ENCODE measurements at regions not wholly inside any gene's neighbourhood (a gene's known extent, or its start where the extent isn't known, plus 50 kb on each side); places are given as distances from the start of the nearest gene placed in this dataset.

DNA sequence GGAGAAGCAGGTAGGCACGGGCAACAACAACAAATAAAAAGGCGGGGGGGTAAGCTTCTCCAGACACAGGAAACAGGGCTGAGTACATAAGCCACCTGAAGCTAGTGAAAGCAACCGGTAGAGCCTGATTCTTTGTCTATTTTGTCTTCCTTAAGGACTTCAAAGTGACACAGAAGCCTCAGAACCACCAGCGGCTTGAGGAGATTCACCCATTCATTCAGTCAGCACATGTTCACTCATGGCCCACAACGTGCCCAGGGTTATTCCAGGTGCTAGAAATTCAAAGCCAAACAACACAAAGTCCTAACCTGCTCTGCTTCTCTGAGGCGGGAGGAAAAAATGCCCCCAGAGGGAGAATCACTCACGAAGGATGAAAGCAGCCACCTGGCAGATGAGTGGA is 69.3 kb upstream of the C7orf33 start:
- H3K18ac ChIP-seq (ENCODE audit: low read depth, low read length): no peak overlapping the region
- H2AK9ac ChIP-seq (replicated peaks; ENCODE audit: low read depth, low read length, poor library complexity): no peak overlapping the region
- H3K27me3 ChIP-seq (ENCODE audit: control insufficient read depth, insufficient read depth, low read length): no peaks in the 10 kb centered on the region
- H2BK15ac ChIP-seq (ENCODE audit: low read depth, low read length): no peak overlapping the region
- H3K4me3 ChIP-seq (ENCODE audit: insufficient read depth, low read depth, low read length): no peak overlapping the region
- intact Hi-C loops (cut with micrococcal nuclease): no loop called here
- no peak overlapping the region for H2BK5ac ChIP-seq (ENCODE audit: low read depth, low read length, poor library complexity, severe bottlenecking)
- no TSS peak for BruUV-seq (replicated peaks)
- H3K9me3 ChIP-seq (ENCODE audit: control insufficient read depth, insufficient read depth, low read length): no peaks in the 10 kb centered on the region
- ATAC-seq (ENCODE audit: low read depth) (no peak), DNase-seq (no peak)
- no peak overlapping the region for H3K9ac ChIP-seq (ENCODE audit: low read depth, low read length)
- H4K5ac ChIP-seq (ENCODE audit: low read depth, low read length): no peak overlapping the region
- ChIA-PET POLR2A (ENCODE audit: unreplicated experiment) (no interaction called here), CTCF (no interaction called here)
- in situ Hi-C loops (cut with MboI; ENCODE audit: low sequenced_read_pairs): no loop called here
- no peaks in the 10 kb centered on the region for H3K36me3 ChIP-seq (ENCODE audit: control insufficient read depth, insufficient read depth, low read length)
- WGBS, 2 experiments (ENCODE audit: extremely low coverage in 2 of 2, insufficient read length in 1 of 2): 53% methylated on average over 3 of the region's 7 CpGs; no CpG with 5 or more reads in 1 of the 2 experiments
- H3K9me1 ChIP-seq (ENCODE audit: insufficient read depth, low read length): no peaks in the 10 kb centered on the region
- no peak overlapping the region for H3K14ac ChIP-seq (replicated peaks; ENCODE audit: low read depth, low read length)
- no peak overlapping the region for H2BK20ac ChIP-seq (ENCODE audit: low read depth, low read length)
- no peaks in the 10 kb centered on the region for H3K4me1 ChIP-seq (ENCODE audit: control insufficient read depth, insufficient read depth, low read length)
- H4K91ac ChIP-seq (ENCODE audit: insufficient read depth, low read depth, low read length): no peak overlapping the region
- H3K4me2 ChIP-seq (ENCODE audit: low read depth, low read length): no peak overlapping the region
- H3K23ac ChIP-seq (ENCODE audit: low read depth, low read length): no peak overlapping the region
- H4K8ac ChIP-seq (ENCODE audit: low read depth in 2 of 2, low read length in 2 of 2): no peak overlapping the region
- H3K4ac ChIP-seq (ENCODE audit: low read depth, low read length): no peak overlapping the region
- H2AK5ac ChIP-seq (ENCODE audit: low read depth, low read length): no peak overlapping the region
- H2BK120ac ChIP-seq (ENCODE audit: low read depth, low read length): no peak overlapping the region
- no peaks in the 10 kb centered on the region for H4K20me1 ChIP-seq (ENCODE audit: insufficient read depth, low read length)
- no peak overlapping the region for H2AFZ ChIP-seq (replicated peaks; ENCODE audit: low read length, poor library complexity)
- TF ChIP-seq USF2 (IDR thresholded peaks at IDR 0.05; ENCODE audit: low read depth, low read length) (no peak), RFX5 (IDR thresholded peaks at IDR 0.05; ENCODE audit: low read depth, low read length) (no peak), RAD21 (IDR thresholded peaks at IDR 0.05; ENCODE audit: low read length) (no peak), ELK1 (IDR thresholded peaks at IDR 0.05; ENCODE audit: borderline replicate concordance, low read depth, low read length) (no peak), NFE2L2 (IDR thresholded peaks at IDR 0.05; ENCODE audit: low read depth, low read length) (no peak), RCOR1 (IDR thresholded peaks at IDR 0.05; ENCODE audit: insufficient replicate concordance, low read length) (no peak), CHD1 (IDR thresholded peaks at IDR 0.05; ENCODE audit: low read depth, low read length) (no peak), FOS (IDR thresholded peaks at IDR 0.05; ENCODE audit: low read depth, low read length) (no peak), CEBPB (IDR thresholded peaks at IDR 0.05; ENCODE audit: low read depth, low read length) (no peak), BHLHE40 (IDR thresholded peaks at IDR 0.05; ENCODE audit: low read depth, low read length) (no peak), MXI1 (IDR thresholded peaks at IDR 0.05; ENCODE audit: borderline replicate concordance, low read depth, low read length) (no peak), SMC3 (IDR thresholded peaks at IDR 0.05; ENCODE audit: low read depth, low read length) (no peak), MAZ (IDR thresholded peaks at IDR 0.05; ENCODE audit: borderline replicate concordance, low read depth, low read length) (no peak)
- TF ChIP-seq, protein P1, sequence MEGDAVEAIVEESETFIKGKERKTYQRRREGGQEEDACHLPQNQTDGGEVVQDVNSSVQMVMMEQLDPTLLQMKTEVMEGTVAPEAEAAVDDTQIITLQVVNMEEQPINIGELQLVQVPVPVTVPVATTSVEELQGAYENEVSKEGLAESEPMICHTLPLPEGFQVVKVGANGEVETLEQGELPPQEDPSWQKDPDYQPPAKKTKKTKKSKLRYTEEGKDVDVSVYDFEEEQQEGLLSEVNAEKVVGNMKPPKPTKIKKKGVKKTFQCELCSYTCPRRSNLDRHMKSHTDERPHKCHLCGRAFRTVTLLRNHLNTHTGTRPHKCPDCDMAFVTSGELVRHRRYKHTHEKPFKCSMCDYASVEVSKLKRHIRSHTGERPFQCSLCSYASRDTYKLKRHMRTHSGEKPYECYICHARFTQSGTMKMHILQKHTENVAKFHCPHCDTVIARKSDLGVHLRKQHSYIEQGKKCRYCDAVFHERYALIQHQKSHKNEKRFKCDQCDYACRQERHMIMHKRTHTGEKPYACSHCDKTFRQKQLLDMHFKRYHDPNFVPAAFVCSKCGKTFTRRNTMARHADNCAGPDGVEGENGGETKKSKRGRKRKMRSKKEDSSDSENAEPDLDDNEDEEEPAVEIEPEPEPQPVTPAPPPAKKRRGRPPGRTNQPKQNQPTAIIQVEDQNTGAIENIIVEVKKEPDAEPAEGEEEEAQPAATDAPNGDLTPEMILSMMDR (conservative IDR thresholded peaks at IDR 0.05; ENCODE audit: low read depth, low read length): no peak
- no peak overlapping the region for H3K27ac ChIP-seq (ENCODE audit: insufficient read depth, low read length)
- dilution Hi-C loops (cut with HindIII; ENCODE audit: low sequenced_read_pairs, unreplicated experiment): no loop called here
- no peak overlapping the region for H3K56ac ChIP-seq (ENCODE audit: extremely low read depth, insufficient read depth, low read length)
- no peaks in the 10 kb centered on the region for H3K79me1 ChIP-seq (ENCODE audit: low read depth in 1 of 2, low read length in 2 of 2)

All from IMR-90 (cell line).